ENCODE measurements at regions not wholly inside any gene's neighbourhood (a gene's known extent, or its start where the extent isn't known, plus 50 kb on each side); places are given as distances from the start of the nearest gene placed in this dataset.

DNA sequence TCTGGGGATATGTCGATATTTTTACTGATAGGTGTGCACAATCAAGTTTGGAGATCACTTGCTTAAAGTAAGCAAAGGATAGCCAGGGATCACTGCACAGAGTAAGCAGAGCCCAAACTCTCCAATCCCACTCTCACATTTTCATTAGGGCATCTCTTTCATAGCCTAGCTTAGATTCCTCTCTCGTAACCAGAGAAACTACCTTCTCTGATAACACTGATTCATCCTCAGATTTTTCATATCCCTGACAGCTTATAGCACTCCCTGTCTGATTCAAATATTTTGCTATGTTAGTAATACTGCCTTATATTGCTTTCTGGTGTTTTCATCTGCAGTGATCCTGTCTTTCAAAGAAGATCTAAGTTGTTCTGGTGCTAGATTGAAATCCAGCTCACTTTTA lies 123.7 kb downstream of the CBLL2 start:
- ATAC-seq: no peak

- no peak for ATAC-seq
Measured at GRCh38 chrX:22397566-22397965, 124.9 kb downstream of the CBLL2 start.

- ATAC-seq: peak; percentile 49
Measured at GRCh38 chrX:22399437-22400192, 126.9 kb downstream of the CBLL2 start.

GRCh38 chrX:22404297-22404696 lies 131.6 kb downstream of the CBLL2 start:
- no peak for ATAC-seq

DNA sequence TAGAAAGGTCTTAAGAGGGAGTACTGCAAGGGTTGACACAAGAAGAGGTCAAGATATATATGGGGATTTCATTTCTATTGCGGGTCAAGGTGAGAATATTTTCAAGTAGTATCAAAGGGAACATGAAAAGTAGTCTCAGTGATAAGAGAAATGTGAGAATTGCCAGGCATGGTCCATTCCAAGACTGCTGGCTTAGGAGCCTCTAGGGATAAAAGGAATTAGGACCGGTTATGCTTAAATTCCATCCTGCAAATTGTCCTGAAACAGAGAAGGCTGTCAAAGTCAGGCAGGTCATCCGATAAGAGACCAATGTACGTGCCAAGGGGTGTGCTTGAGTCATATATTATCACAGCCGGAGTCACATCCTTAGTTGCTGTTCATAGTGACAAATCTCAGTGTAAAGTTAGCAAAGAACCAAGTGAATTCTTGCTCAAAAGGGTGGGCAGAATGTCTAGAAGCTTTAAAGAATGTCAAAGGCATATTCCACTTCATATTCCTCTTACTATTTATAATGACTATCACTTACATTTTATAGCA lies 133.6 kb downstream of the CBLL2 start:
- ATAC-seq: no peak

DNA sequence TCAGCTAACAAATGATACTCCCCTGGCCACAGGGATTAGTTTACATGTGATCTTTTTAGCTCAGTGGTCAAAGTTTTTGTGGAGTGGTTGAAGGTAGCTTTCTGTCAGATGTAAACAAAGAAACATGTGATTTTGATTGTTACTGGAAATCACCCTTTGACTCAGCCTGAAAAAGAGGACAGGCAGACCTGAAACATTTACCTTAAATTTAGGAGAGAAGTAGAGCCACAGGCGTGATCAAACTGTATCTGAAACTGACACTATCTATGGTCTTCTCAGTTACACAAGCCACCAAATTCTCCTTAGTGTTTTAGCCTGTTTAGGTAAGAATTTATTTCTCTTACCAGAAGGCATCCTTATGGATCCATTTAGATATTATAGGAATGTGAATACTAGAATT lies 136.7 kb downstream of the CBLL2 start:
- no peak for ATAC-seq

DNA sequence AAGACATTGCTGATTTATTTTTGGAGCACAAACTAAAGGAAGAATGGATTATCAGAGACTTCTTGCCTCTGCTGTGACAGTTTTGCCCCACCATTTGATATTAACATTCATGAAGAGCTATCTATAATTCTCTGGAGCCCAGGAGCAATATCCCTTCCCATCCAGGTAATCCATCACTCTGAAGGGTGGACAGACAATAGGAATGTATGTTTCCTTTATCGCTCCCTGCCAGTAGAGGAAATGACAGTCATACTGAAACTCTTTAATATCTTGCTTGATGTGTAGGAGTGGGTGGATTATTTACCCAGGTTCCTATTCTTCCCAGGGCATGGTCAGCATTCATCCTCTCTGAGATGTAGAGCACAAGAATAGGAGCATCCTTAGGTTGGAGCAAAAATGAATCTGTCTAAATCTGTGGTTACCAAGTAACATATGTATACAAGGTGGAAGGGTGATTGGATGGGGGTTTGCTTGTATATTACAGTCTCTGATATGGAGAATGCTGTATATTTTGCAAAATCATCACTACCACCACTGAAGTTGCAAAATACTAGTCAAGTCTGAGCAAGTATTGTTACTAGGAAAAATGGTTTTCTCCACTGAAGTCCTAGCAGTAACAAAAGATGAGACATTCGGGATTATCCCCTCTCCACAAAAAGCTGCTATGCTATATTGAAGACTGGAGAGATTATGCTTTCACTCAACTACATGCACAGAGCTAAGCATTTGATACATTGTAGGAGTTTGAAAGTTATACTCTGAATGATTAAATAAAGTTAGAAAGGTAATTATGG lies 151.6 kb downstream of the CBLL2 start:
- no peak for ATAC-seq

GRCh38 chrX:22424919-22425318 lies 152.2 kb downstream of the CBLL2 start:
- ATAC-seq: no peak

- no peak for ATAC-seq
Measured at GRCh38 chrX:22429704-22430103, 157.0 kb downstream of the CBLL2 start.

DNA sequence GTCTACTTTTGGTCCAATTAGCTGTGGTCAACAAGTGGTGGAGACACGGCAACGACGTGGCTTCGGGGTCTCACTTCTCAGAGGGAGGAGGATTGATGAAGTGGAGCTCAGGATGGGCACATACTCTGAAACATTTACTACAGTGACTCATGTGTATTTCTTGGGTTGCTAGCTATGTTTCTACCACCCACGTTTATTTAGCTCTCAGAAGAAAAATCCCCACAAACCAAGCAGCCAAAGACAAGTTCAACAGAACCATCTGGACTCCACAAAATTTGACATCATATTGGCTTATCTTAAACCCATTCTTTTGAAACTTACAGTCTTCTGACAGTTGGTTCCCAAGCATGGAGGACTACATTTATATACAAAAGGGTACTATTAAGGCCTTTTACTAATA lies 158.0 kb downstream of the CBLL2 start:
- no peak for ATAC-seq

GRCh38 chrX:22433292-22434070 lies 160.8 kb downstream of the CBLL2 start:
- ATAC-seq: no peak

DNA sequence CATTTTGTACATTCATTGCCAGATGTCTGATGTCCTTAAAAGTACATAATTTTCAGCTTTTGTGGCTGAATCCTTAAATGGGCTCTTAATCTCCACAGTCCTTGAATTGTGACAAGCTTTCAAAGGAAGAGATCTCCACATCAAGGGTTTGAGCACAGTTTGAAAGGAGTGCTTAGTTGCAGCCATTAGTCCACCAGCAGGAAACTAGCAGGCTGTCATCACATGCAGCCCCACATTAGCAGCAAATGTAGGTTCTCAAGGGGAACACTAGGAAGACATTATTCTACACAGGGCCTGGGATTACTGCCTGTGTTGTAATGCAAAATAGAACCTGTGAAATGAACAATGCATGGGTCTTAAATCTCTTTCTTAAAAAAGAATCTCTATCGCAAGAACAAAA lies 173.2 kb downstream of the CBLL2 start:
- ATAC-seq: no peak

DNA sequence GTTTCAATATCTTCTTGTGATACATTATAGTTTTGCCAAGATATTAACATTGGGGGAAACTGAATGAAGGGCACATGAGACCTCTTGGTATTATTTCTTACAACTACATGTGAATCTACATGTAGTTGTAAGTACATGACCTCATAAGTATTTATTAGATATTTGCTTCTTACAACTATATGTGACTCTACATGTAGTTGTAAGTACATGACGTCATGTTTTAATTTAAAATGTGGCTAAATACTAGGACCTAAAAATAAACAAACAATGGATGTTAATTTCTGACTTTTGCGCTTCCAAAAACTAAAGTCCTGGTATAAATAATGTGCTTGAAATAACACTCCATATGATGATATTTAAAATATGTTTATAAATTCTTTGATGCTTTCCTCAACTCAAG lies 190.2 kb downstream of the CBLL2 start:
- ATAC-seq: no peak

GRCh38 chrX:22467571-22467970 lies 194.9 kb downstream of the CBLL2 start:
- ATAC-seq: no peak

GRCh38 chrX:22481436-22481835 lies 208.7 kb downstream of the CBLL2 start:
- no peak for ATAC-seq

DNA sequence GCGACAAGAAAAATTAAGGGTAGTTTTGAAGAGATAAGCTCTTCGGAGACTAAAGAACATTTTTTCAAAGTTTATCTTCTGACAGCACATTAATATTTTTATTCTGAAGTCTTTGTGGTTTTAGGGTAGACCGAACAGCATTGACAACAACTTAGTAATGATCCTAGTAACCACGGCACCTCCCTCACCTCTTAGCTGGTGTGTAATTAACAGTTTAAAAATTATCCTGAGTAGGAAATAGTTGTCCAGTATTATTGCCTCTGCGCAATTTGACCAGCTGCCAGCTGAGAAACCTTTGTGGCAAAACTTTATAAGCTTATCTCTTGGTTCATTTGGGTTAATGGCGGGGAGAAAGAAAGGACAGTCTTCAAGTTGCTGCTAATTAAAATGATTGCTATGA lies 213.6 kb downstream of the CBLL2 start:
- no peak for ATAC-seq

DNA sequence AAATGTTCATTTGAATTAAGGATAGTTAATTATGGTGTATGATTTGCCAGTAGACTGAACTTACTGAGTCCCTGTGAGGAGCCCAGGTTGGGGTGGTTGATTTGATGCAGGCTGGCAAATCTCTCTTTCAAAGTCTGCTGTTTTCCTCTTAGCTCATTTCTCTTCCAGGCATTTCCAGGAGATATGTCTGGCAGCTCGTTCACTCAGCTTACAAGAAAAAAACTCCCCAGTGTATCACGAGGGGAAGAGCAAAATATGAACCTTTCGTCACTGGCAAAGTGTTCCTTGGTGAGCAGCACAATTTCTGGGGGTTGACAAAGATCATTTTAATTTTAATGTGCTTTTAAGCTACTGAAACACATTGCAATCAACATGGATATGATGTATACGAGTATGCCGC lies 244.2 kb downstream of the CBLL2 start:
- no peak for ATAC-seq

- peak; percentile 98 for ATAC-seq
Measured at GRCh38 chrX:22520128-22520828, 247.6 kb downstream of the CBLL2 start.

DNA sequence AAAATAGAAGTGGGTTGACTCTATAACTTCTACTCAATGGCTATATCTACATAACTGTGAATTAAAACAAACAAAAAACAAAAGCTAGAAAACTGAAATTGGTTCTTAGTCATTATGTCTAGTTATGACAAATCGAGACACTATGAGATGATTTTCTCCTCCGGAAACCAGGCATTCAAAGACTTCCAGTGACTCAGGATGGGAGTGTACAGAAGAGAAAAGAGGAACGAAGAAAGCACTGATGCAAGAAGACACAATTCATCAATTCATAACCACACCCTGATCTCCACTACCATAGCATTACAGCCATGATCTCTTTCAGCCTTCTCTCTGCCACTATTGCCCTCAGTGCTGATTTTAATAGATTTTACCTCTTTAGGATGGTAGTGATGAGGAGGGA lies 253.6 kb downstream of the CBLL2 start:
- peak; percentile 93 for ATAC-seq

DNA sequence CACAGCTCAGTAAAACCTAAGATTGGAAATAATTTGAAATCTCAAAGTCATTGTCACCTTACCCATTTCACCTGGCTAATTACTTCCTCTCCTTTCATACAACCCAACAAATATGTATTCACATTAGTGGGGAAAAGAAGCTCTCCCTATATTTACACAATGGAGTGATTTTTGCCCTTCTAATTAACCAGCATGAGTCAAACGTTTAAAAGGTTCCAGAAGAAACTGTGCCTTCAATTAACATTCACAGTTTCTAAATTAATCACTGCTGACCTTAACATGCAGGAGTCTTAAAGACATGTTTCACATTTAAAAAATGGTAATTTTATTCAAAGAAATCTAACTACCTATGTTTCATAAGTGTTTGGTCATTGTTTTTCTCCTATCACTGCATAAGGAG lies 254.6 kb downstream of the CBLL2 start:
- no peak for ATAC-seq

- no peak for ATAC-seq
Measured at GRCh38 chrX:22533898-22534297, 261.2 kb downstream of the CBLL2 start.

DNA sequence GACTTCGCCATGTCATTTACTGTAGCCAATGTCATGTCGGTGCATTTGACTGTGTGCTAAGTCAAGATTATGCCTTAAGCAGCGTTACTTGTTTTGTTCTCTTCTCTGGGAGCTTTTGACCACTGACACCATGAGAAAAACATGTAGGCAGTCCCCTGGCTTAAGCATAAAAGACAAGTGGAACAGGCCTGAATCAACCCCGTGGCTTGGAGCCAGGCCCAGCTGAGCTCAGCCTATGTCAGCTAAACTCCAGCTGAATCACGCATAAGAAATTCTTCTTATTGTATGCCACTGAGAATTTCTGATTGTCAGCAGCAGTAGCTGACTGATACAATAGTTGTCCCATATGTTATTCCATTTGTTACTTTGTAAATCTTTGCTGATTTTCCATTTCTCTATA lies 261.9 kb downstream of the CBLL2 start:
- peak; percentile 90 for ATAC-seq

All from esophagus mucosa (tissue), 1 donor.